Breast epithelium (tissue), 4 donors: ENCODE measurements at regions not wholly inside any gene's neighbourhood (a gene's known extent, or its start where the extent isn't known, plus 50 kb on each side); places are given as distances from the start of the nearest gene placed in this dataset.
A peak's percentile ranks its signal among the peaks of the same experiment; 100 is the strongest.

Source experiments
- DNase-seq, 2 donors: peaks; one replicate each; pipeline ENCODE4 v3.0.0-alpha.2; 2019; ENCODE audit warnings: low spot score in 2 of 2
- H3K27ac ChIP-seq, 2 donors: fragments of 200-600 bp; sonication (generic) in 1 of 2; one replicate each; pipeline ENCODE4 v1.5.1; 2016 to 2019; ENCODE audit warnings: mild to moderate bottlenecking in 1 of 2
- H3K27me3 ChIP-seq, 2 donors: fragments of 200-600 bp; sonication (generic) in 1 of 2; one replicate each; pipeline versions ENCODE4 v1.5.1 to v1.6.0; 2017 to 2019; ENCODE audit warnings: control low read depth in 1 of 2, mild to moderate bottlenecking in 1 of 2
- H3K36me3 ChIP-seq: fragments of 200-600 bp; one replicate; pipeline ENCODE4 v1.5.1; 2019
- H3K4me1 ChIP-seq, 2 donors: fragments of 200-600 bp; sonication (generic); one replicate each; pipeline ENCODE4 v1.5.1; 2016 to 2019; ENCODE audit warnings: control low read depth in 1 of 2
- H3K4me3 ChIP-seq, 3 donors: fragments of 200-600 bp; sonication (generic); 1 replicate in 2 of 3; 2 replicates in 1 of 3; pipeline ENCODE4 v1.5.1; 2016 to 2019; ENCODE audit warnings: mild to moderate bottlenecking in 3 of 3, moderate library complexity in 2 of 3
- H3K9me3 ChIP-seq, 2 donors: fragments of 200-600 bp; sonication (generic) in 1 of 2; one replicate each; pipeline ENCODE4 v1.5.1; 2016 to 2019; ENCODE audit warnings: control low read depth in 1 of 2
- CTCF ChIP-seq, 3 donors: fragments of 450-650 bp; IDR thresholded peaks; one replicate each; pipeline ENCODE4 v1.5.1; 2016 to 2017; ENCODE audit warnings: antibody characterized with exemption in 3 of 3, mild to moderate bottlenecking in 3 of 3, moderate library complexity in 3 of 3
- POLR2A ChIP-seq: fragments of 450-650 bp; IDR thresholded peaks from one replicate; pipeline ENCODE4 v1.6.1; 2016; ENCODE audit warnings: antibody characterized with exemption, mild to moderate bottlenecking, moderate library complexity
- POLR2AphosphoS5 ChIP-seq, 3 donors: sonication (generic); formaldehyde crosslinking; IDR thresholded peaks; one replicate each; pipeline ENCODE4 v1.6.1; 2017; ENCODE audit warnings: antibody characterized with exemption in 3 of 3
- intact Hi-C: fragments of 100-400 bp; cut with DNase I; formaldehyde crosslinking; loops from one replicate; pipeline ENCODE4 v1.15.1; 2023; ENCODE audit warnings: low total_unique reads

GRCh38 chr6:122524056-122524455 lies 52.4 kb upstream of the SERINC1 start:
- Histone ChIP-seq H3K9me3 (peaks cover 0 to 12% of the 10 kb centered on the region in 2 donors), H3K27ac (no peak overlapping the region), H3K27me3 (no peaks in the 10 kb centered on the region), H3K4me1 (no peaks in the 10 kb centered on the region), H3K4me3 (no peak overlapping the region), H3K36me3 (no peaks in the 10 kb centered on the region)
- TF ChIP-seq CTCF (IDR thresholded peaks at IDR 0.05) (no peak), POLR2A (no peak), POLR2AphosphoS5 (IDR thresholded peaks at IDR 0.05) (no peak)
- DNase-seq: no peak
- intact Hi-C loops: no loop called here

GRCh38 chr6:122530440-122531046 lies 58.9 kb upstream of the SERINC1 start:
- intact Hi-C loops: no loop called here
- DNase-seq: peak in 1 of 2 donors; percentile 18

GRCh38 chr6:122548281-122548680 lies 61.9 kb upstream of the PKIB start:
- Histone ChIP-seq H3K9me3 (no peaks in the 10 kb centered on the region), H3K27ac (no peak overlapping the region), H3K4me3 (no peak overlapping the region), H3K4me1 (no peaks in the 10 kb centered on the region), H3K36me3 (no peaks in the 10 kb centered on the region), H3K27me3 (no peaks in the 10 kb centered on the region)
- intact Hi-C loops: no loop called here
- no peak for DNase-seq
- TF ChIP-seq CTCF (IDR thresholded peaks at IDR 0.05): no peak
- TF ChIP-seq POLR2AphosphoS5 (IDR thresholded peaks at IDR 0.05): no peak
- TF ChIP-seq POLR2A: no peak

More at GRCh38 chr6:122530440-122531046, 58.9 kb upstream of the SERINC1 start:
- no peak overlapping the region for H3K4me3 ChIP-seq
- H3K4me1 ChIP-seq: no peaks in the 10 kb centered on the region
- no peaks in the 10 kb centered on the region for H3K27me3 ChIP-seq
- TF ChIP-seq CTCF (IDR thresholded peaks at IDR 0.05) (peak; percentile 42 to 90 (median 76)), POLR2AphosphoS5 (IDR thresholded peaks at IDR 0.05) (no peak)
- peaks cover 0 to 12% of the 10 kb centered on the region in 2 donors for H3K9me3 ChIP-seq
- no peak overlapping the region for H3K27ac ChIP-seq
- H3K36me3 ChIP-seq: no peaks in the 10 kb centered on the region

- no peaks in the 10 kb centered on the region for H3K36me3 ChIP-seq
- H3K27ac ChIP-seq: no peak overlapping the region
- no peaks in the 10 kb centered on the region for H3K4me1 ChIP-seq
- no peak for DNase-seq
- H3K27me3 ChIP-seq: no peaks in the 10 kb centered on the region
- no peak overlapping the region for H3K4me3 ChIP-seq
- TF ChIP-seq POLR2AphosphoS5 (IDR thresholded peaks at IDR 0.05): no peak
- no peak for TF ChIP-seq POLR2A
- TF ChIP-seq CTCF (IDR thresholded peaks at IDR 0.05): no peak
- intact Hi-C loops: no loop called here
- no peaks in the 10 kb centered on the region for H3K9me3 ChIP-seq
Measured at GRCh38 chr6:122548820-122549219, 61.4 kb upstream of the PKIB start.

- TF ChIP-seq CTCF (IDR thresholded peaks at IDR 0.05): no peak
- no peak for TF ChIP-seq POLR2AphosphoS5 (IDR thresholded peaks at IDR 0.05)
- TF ChIP-seq POLR2A: no peak
- DNase-seq: no peak
Measured at GRCh38 chr6:122553697-122554096, 56.5 kb upstream of the PKIB start.

More at GRCh38 chr6:122553697-122554096, 56.5 kb upstream of the PKIB start:
- Histone ChIP-seq H3K27me3 (no peaks in the 10 kb centered on the region), H3K36me3 (no peaks in the 10 kb centered on the region), H3K4me3 (no peak overlapping the region), H3K4me1 (no peaks in the 10 kb centered on the region), H3K9me3 (no peaks in the 10 kb centered on the region), H3K27ac (no peak overlapping the region)
- intact Hi-C loops: no loop called here
